GM18909 (cell line): ENCODE measurements at regions not wholly inside any gene's neighbourhood (a gene's known extent, or its start where the extent isn't known, plus 50 kb on each side); places are given as distances from the start of the nearest gene placed in this dataset.

Experiments
- ATAC-seq: cut with Tn5 transposase; IDR thresholded peaks from one replicate; pipeline ENCODE4 v1.9.1; 2021; ENCODE audit warnings: mild to moderate bottlenecking; ENCODE audit not compliant: unreplicated experiment, poor library complexity

DNA sequence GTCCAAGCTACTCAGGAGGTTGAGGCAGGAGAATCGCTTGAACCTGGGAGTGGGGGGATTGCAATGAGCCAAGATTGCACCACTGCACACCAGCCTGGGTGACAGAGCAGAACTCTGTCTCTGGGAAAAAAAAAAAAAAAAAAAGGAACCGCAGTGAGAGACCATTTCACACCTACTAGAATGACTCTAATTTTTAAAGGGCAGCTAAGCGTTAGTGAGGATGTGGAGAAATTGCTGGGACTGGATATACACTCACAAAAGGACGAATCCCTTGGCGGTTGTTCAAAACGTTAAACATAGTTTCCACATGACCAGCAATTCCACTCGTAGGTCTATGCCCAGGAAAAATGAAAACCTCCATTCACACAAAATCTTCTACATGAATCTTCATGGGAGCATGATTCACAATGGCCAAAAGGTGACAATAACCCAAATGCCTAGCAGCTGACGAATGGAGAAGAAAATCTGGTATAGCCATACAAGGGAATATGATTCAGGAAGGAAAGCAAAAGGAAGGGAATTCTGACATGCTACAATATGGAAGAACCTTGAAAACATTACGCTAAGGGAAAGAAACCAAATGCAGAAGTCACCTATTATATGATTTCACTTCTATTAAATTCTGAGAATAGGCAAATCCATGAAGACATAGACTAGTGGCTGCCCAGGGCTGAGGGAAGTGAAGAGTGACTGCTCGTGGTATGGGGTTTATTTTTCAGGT, 127.0 kb downstream of the CHSY1 start:
- ATAC-seq: no peak

GRCh38 chr15:101123222-101123910, 128.5 kb downstream of the CHSY1 start:
- ATAC-seq: no peak

DNA sequence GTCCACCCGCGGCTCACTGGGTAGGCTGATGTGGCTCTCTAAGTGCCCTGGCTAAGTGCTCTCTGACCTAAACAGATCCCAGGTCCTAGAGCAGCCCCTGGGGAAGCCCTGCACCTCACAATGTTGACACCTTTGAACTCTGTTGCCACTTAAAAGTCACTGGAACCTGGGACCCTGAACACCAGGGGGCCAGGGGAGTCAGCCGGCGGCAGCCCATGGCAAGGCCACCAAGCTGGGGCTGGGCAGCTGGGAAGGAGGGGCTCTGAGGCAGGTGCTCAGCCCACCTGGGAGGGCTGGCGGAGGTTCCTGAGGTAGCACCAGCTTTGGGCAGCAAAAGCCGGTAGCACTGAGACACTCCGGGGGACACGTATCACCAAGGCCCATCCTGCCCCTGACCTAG, 129.0 kb downstream of the CHSY1 start:
- no peak for ATAC-seq

GRCh38 chr15:101122266-101122665, 129.6 kb downstream of the CHSY1 start:
- no peak for ATAC-seq

GRCh38 chr15:101121511-101122090, 130.2 kb downstream of the CHSY1 start:
- ATAC-seq: peak; percentile 73

DNA sequence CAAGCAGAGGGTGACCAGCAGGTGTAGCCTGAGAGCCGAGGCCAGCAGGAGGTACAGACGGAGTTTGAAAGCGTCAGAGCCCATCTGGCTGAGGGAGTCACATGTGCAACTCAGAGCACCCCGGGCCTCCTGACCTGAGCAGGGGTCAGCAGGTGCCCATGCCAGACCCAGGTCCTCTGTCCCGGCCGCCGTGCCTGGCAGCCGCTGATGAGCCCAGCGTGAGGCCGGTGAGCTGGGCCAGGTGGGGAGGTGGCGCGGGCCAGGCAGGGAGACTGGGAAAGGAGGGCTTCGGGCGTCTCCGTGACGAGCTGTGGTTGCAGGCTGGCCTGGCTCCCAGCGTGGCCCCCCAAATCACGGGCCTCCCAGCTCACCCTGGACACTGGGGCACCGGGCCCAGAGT, 130.9 kb downstream of the CHSY1 start:
- no peak for ATAC-seq

DNA sequence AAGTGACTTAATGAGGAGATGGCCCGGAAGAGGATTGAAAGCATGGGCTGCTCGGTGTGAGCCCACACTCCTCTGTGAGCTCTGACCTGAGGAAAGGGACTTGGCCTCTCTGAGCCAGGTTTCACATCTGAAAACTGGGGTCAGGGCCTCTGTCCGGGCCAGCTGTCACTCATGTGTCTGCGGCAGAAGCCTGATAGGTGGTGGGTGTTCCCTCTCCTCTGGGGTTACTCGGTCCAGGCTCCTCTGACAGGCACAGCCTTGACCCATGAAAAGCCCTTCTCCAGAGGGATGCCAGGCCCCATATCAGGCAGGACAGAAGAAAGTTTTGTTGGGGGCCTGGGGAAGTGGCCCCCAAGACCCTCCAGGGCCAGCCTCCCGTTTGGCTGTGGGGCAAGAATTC, 131.4 kb downstream of the CHSY1 start:
- ATAC-seq: no peak
